HEK293T (cell line): ENCODE measurements at regions not wholly inside any gene's neighbourhood (a gene's known extent, or its start where the extent isn't known, plus 50 kb on each side); places are given as distances from the start of the nearest gene placed in this dataset.

Experiments
- ARNT ChIP-seq: fragments of 450-650 bp; IDR thresholded peaks from 2 replicates; pipeline ENCODE4 v1.6.1; 2017; ENCODE audit warnings: mild to moderate bottlenecking
- BHLHE40 ChIP-seq: fragments of 450-650 bp; IDR thresholded peaks from 2 replicates; pipeline ENCODE4 v1.6.1; 2016; ENCODE audit warnings: mild to moderate bottlenecking, moderate library complexity, borderline replicate concordance
- FOXA1 ChIP-seq: fragments of 450-650 bp; IDR thresholded peaks from 2 replicates; pipeline ENCODE4 v1.6.1; 2016; ENCODE audit warnings: mild to moderate bottlenecking
- TARDBP ChIP-seq: fragments of 450-650 bp; IDR thresholded peaks from 2 replicates; pipeline ENCODE4 v1.6.1; 2016

- TF ChIP-seq TARDBP: no peak
- no peak for TF ChIP-seq ARNT
- TF ChIP-seq FOXA1: no peak
- TF ChIP-seq BHLHE40: no peak
Observed at GRCh38 chr3:72473156-72473555, 375.1 kb downstream of the SHQ1 start.
